ENCODE measurements at regions not wholly inside any gene's neighbourhood (a gene's known extent, or its start where the extent isn't known, plus 50 kb on each side); places are given as distances from the start of the nearest gene placed in this dataset.

DNA sequence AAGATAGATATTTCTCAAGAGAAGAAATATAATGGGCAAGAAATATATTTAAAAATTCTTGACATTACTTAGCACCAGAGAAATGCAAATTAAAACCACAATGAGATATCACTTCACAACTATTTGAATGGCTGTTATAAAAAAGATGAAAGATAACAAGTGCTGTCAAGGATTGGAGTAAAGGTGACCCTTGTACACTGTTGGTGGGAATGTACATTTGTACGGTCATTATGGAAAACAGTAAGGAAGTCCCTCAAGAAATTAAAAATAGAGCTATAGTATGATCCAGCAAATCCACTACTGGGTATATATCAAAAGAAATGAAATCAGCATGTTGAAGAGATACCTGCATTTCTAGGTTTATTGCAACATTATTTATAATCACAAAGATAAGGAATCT lies 326.4 kb downstream of the GBE1 start:
- Histone ChIP-seq H2AFZ (ENCODE audit: low read depth, low read length) (no peak overlapping the region), H3K4me2 (ENCODE audit: insufficient read depth, low read length) (no peak overlapping the region), H3K4me1 (replicated peaks in 1 of 2; ENCODE audit: control insufficient read depth in 2 of 2, insufficient read depth in 2 of 2, low read length in 2 of 2) (no peaks in the 10 kb centered on the region), H3K36me3 (ENCODE audit: control insufficient read depth, insufficient read depth, low read length) (no peaks in the 10 kb centered on the region), H3K9me1 (ENCODE audit: control insufficient read depth, insufficient read depth, low read length) (no peaks in the 10 kb centered on the region), H4K20me1 (replicated peaks; ENCODE audit: control insufficient read depth, insufficient read depth, low read length) (no peaks in the 10 kb centered on the region), H3K79me2 (ENCODE audit: control insufficient read depth, insufficient read depth, low read length) (no peaks in the 10 kb centered on the region), H3K27ac (ENCODE audit: extremely low read depth, low read depth, low read length) (no peak overlapping the region), H3K4me3 (no peak overlapping the region), H3K27me3 (ENCODE audit: control insufficient read depth in 2 of 2, insufficient read depth in 2 of 2, low read length in 2 of 2) (no peaks in the 10 kb centered on the region), H3K9me3 (replicated peaks; ENCODE audit: control insufficient read depth, insufficient read depth, low read depth, low read length) (no peaks in the 10 kb centered on the region), H3K9ac (ENCODE audit: insufficient read depth in 1 of 2, low read depth in 2 of 2, low read length in 2 of 2) (no peak overlapping the region)
- TF ChIP-seq JUN (IDR thresholded peaks at IDR 0.05; ENCODE audit: borderline replicate concordance, low read depth, low read length) (no peak), JUN (CRISPR knock-in tag; IDR thresholded peaks at IDR 0.05; ENCODE audit: borderline replicate concordance) (no peak), KDM4B (IDR thresholded peaks at IDR 0.05; ENCODE audit: borderline replicate concordance in 2 of 2, low read depth in 1 of 2) (no peak), CCAR2 (IDR thresholded peaks at IDR 0.05; ENCODE audit: low read depth, low read length) (no peak), POLR2B (IDR thresholded peaks at IDR 0.05; ENCODE audit: low read depth, partially characterized antibody) (no peak), LEF1 (IDR thresholded peaks at IDR 0.05) (no peak)
- no TSS peak for BruUV-seq (replicated peaks)
- WGBS (ENCODE audit: insufficient coverage, low coverage, missing lambda C conversion rate), result 0% methylated on average over 1 of the region's 1 CpG
- ATAC-seq, result no peak
- intact Hi-C loops (cut with micrococcal nuclease) (no loop called here), in situ Hi-C loops (cut with MboI) (no loop called here)
- FAIRE-seq, result no peak
- POLR2A ChIA-PET, result no interaction called here
- CTCF ChIA-PET (ENCODE audit: low intra/inter-chr PET ratio), result no interaction called here
- DNase-seq (ENCODE audit: extremely low read depth in 1 of 4, low spot score in 3 of 4), result no peak

DNA sequence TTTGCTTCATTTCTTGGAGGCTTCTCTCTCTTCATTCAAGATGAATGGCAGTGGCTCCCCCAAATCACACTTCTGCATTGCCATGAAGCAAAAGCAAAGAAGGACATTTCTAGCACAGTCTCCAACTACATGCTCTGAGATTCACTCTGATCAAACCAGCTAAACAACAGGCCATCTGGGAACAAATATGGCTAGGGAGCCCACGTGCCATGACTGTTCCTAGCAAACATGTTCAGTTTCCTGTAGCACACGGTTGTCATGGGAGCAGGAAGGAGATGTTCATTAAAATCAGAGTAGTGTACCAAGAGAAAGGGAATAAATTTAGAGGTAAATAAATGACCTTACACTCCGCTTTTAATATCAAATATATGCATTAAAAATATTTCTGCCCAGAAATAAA lies 327.3 kb downstream of the GBE1 start:
- WGBS (ENCODE audit: insufficient coverage, low coverage, missing lambda C conversion rate), result 0% methylated on average over 3 of the region's 3 CpGs
- Histone ChIP-seq H2AFZ (ENCODE audit: low read depth, low read length) (no peak overlapping the region), H3K36me3 (ENCODE audit: control insufficient read depth, insufficient read depth, low read length) (no peaks in the 10 kb centered on the region), H3K9me3 (replicated peaks; ENCODE audit: control insufficient read depth, insufficient read depth, low read depth, low read length) (no peaks in the 10 kb centered on the region), H3K4me3 (no peak overlapping the region), H3K4me2 (ENCODE audit: insufficient read depth, low read length) (no peak overlapping the region), H3K27me3 (ENCODE audit: control insufficient read depth in 2 of 2, insufficient read depth in 2 of 2, low read length in 2 of 2) (no peaks in the 10 kb centered on the region), H4K20me1 (replicated peaks; ENCODE audit: control insufficient read depth, insufficient read depth, low read length) (no peaks in the 10 kb centered on the region), H3K9ac (ENCODE audit: insufficient read depth in 1 of 2, low read depth in 2 of 2, low read length in 2 of 2) (no peak overlapping the region), H3K9me1 (ENCODE audit: control insufficient read depth, insufficient read depth, low read length) (no peaks in the 10 kb centered on the region), H3K4me1 (replicated peaks in 1 of 2; ENCODE audit: control insufficient read depth in 2 of 2, insufficient read depth in 2 of 2, low read length in 2 of 2) (no peaks in the 10 kb centered on the region), H3K79me2 (ENCODE audit: control insufficient read depth, insufficient read depth, low read length) (no peaks in the 10 kb centered on the region), H3K27ac (ENCODE audit: extremely low read depth, low read depth, low read length) (no peak overlapping the region)
- FAIRE-seq (no peak), DNase-seq (ENCODE audit: extremely low read depth in 1 of 4, low spot score in 3 of 4) (no peak), ATAC-seq (no peak)
- ChIA-PET CTCF (ENCODE audit: low intra/inter-chr PET ratio) (no interaction called here), POLR2A (no interaction called here)
- intact Hi-C loops (cut with micrococcal nuclease) (no loop called here), in situ Hi-C loops (cut with MboI) (no loop called here)
- no TSS peak for BruUV-seq (replicated peaks)
- TF ChIP-seq RBM34 (IDR thresholded peaks at IDR 0.05; ENCODE audit: borderline replicate concordance, insufficient read depth, low read length) (no peak), EHMT2 (IDR thresholded peaks at IDR 0.05) (no peak), YBX1 (IDR thresholded peaks at IDR 0.05) (no peak), STAT5A (IDR thresholded peaks at IDR 0.05; ENCODE audit: borderline replicate concordance, low read length) (no peak), ZNF384 (IDR thresholded peaks at IDR 0.05; ENCODE audit: low read depth, low read length) (no peak), TCF7L2 (IDR thresholded peaks at IDR 0.05; ENCODE audit: low read depth, low read length) (no peak), NFATC3 (IDR thresholded peaks at IDR 0.05) (no peak), NFXL1 (CRISPR knock-in tag; IDR thresholded peaks at IDR 0.05) (no peak), KDM5B (IDR thresholded peaks at IDR 0.05; ENCODE audit: insufficient replicate concordance, low read depth, low read length) (no peak), KDM2B (CRISPR knock-in tag; IDR thresholded peaks at IDR 0.05) (no peak), POLR3A (IDR thresholded peaks at IDR 0.05; ENCODE audit: borderline replicate concordance, extremely low read depth, insufficient read depth, insufficient read length) (no peak), CEBPB (tag; IDR thresholded peaks at IDR 0.05) (no peak), ZNF224 (CRISPR knock-in tag; IDR thresholded peaks at IDR 0.05) (no peak)
- TF ChIP-seq, protein P1, sequence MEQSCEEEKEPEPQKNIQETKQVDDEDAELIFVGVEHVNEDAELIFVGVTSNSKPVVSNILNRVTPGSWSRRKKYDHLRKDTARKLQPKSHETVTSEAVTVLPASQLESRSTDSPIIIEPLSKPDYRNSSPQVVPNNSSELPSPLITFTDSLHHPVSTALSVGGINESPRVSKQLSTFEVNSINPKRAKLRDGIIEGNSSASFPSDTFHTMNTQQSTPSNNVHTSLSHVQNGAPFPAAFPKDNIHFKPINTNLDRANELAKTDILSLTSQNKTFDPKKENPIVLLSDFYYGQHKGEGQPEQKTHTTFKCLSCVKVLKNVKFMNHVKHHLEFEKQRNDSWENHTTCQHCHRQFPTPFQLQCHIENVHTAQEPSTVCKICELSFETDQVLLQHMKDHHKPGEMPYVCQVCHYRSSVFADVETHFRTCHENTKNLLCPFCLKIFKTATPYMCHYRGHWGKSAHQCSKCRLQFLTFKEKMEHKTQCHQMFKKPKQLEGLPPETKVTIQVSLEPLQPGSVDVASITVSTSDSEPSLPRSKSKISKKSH (CRISPR knock-in tag; IDR thresholded peaks at IDR 0.05), result no peak

Measured in K562 (cell line).